ENCODE measurements at regions not wholly inside any gene's neighbourhood (a gene's known extent, or its start where the extent isn't known, plus 50 kb on each side); places are given as distances from the start of the nearest gene placed in this dataset.

DNA sequence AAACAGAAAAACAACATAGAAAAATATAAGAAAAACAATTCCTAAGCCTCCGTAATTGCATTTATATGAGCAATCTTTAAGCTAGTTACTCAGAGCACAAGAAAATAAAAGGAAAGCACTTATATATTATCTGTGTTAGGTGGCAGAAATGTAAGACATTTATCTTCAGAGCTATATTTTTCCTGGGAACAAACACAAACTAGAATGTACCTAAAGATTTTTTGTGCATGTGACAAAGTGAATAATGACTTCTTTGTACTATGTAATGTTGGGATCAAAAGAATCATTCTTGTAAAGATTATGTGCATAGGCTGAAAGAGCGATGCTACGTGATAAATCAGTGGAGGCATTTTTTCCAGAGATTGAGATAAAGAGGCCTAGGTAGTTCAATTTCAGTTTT lies 111.3 kb upstream of the GMNC start:
- no peak for TF ChIP-seq EZH2 (IDR thresholded peaks at IDR 0.05; ENCODE audit: low read depth, unreplicated experiment)
- TF ChIP-seq, protein P1, sequence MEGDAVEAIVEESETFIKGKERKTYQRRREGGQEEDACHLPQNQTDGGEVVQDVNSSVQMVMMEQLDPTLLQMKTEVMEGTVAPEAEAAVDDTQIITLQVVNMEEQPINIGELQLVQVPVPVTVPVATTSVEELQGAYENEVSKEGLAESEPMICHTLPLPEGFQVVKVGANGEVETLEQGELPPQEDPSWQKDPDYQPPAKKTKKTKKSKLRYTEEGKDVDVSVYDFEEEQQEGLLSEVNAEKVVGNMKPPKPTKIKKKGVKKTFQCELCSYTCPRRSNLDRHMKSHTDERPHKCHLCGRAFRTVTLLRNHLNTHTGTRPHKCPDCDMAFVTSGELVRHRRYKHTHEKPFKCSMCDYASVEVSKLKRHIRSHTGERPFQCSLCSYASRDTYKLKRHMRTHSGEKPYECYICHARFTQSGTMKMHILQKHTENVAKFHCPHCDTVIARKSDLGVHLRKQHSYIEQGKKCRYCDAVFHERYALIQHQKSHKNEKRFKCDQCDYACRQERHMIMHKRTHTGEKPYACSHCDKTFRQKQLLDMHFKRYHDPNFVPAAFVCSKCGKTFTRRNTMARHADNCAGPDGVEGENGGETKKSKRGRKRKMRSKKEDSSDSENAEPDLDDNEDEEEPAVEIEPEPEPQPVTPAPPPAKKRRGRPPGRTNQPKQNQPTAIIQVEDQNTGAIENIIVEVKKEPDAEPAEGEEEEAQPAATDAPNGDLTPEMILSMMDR (conservative IDR thresholded peaks at IDR 0.05; ENCODE audit: low read depth in 2 of 2), result no peak
- no peak for TF ChIP-seq EZH2phosphoT487 (IDR thresholded peaks at IDR 0.05; ENCODE audit: unreplicated experiment)
- TF ChIP-seq, protein P2, sequence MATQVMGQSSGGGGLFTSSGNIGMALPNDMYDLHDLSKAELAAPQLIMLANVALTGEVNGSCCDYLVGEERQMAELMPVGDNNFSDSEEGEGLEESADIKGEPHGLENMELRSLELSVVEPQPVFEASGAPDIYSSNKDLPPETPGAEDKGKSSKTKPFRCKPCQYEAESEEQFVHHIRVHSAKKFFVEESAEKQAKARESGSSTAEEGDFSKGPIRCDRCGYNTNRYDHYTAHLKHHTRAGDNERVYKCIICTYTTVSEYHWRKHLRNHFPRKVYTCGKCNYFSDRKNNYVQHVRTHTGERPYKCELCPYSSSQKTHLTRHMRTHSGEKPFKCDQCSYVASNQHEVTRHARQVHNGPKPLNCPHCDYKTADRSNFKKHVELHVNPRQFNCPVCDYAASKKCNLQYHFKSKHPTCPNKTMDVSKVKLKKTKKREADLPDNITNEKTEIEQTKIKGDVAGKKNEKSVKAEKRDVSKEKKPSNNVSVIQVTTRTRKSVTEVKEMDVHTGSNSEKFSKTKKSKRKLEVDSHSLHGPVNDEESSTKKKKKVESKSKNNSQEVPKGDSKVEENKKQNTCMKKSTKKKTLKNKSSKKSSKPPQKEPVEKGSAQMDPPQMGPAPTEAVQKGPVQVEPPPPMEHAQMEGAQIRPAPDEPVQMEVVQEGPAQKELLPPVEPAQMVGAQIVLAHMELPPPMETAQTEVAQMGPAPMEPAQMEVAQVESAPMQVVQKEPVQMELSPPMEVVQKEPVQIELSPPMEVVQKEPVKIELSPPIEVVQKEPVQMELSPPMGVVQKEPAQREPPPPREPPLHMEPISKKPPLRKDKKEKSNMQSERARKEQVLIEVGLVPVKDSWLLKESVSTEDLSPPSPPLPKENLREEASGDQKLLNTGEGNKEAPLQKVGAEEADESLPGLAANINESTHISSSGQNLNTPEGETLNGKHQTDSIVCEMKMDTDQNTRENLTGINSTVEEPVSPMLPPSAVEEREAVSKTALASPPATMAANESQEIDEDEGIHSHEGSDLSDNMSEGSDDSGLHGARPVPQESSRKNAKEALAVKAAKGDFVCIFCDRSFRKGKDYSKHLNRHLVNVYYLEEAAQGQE (IDR thresholded peaks at IDR 0.05; ENCODE audit: unreplicated experiment), result no peak
- TF ChIP-seq ZNF331 (CRISPR knock-in tag; IDR thresholded peaks at IDR 0.05; ENCODE audit: low read depth), result no peak
- TF ChIP-seq JUNB (IDR thresholded peaks at IDR 0.05; ENCODE audit: unreplicated experiment), result no peak
- no peak for TF ChIP-seq POLR2AphosphoS5 (IDR thresholded peaks at IDR 0.05; ENCODE audit: low read depth)
- TF ChIP-seq CREB1 (CRISPR knock-in tag; IDR thresholded peaks at IDR 0.05; ENCODE audit: low read depth), result no peak
- TF ChIP-seq NANOG (IDR thresholded peaks at IDR 0.05; ENCODE audit: borderline replicate concordance), result no peak
- no peak for TF ChIP-seq STAT1 (IDR thresholded peaks at IDR 0.05; ENCODE audit: unreplicated experiment)

All from GM23338 (cell line).